Keratinocyte (primary cell): ENCODE measurements at regions not wholly inside any gene's neighbourhood (a gene's known extent, or its start where the extent isn't known, plus 50 kb on each side); places are given as distances from the start of the nearest gene placed in this dataset.

Experiments
- DNase-seq: peaks from one replicate; pipeline ENCODE4 v3.0.0-alpha.2; 2011; ENCODE audit warnings: low read depth, missing footprints, low spot score
- FAIRE-seq: peaks from 2 replicates; lab custom pipeline; 2011; peaks lifted over from hg19 to GRCh38; lab: Jason Lieb, UNC
- H2AFZ ChIP-seq: 2 replicates; pipeline ENCODE4 v1.6.0; 2012; ENCODE audit warnings: low read length, control low read depth, inconsistent platforms; ENCODE audit not compliant: control insufficient read depth
- H3K27ac ChIP-seq: 2 replicates; pipeline ENCODE4 v1.5.1; 2011; ENCODE audit warnings: low read length; ENCODE audit not compliant: control insufficient read depth, insufficient read depth
- H3K27me3 ChIP-seq: 3 replicates; pipeline ENCODE4 v1.6.0; 2011; ENCODE audit warnings: low read length; ENCODE audit not compliant: control insufficient read depth, insufficient read depth; ENCODE audit errors: extremely low read depth
- H3K36me3 ChIP-seq, 2 experiments: 2 replicates in 1 of 2; 3 replicates in 1 of 2; pipeline ENCODE4 v1.5.1; 2011; ENCODE audit warnings: low read length in 2 of 2, mild to moderate bottlenecking in 1 of 2; ENCODE audit not compliant: control insufficient read depth in 2 of 2, insufficient read depth in 2 of 2; ENCODE audit errors: extremely low read depth in 1 of 2
- H3K4me1 ChIP-seq: 3 replicates; pipeline ENCODE4 v1.5.1; 2011; ENCODE audit warnings: low read length; ENCODE audit not compliant: control insufficient read depth, insufficient read depth; ENCODE audit errors: extremely low read depth
- H3K4me2 ChIP-seq: 3 replicates; pipeline ENCODE4 v1.6.0; 2011; ENCODE audit warnings: low read depth, low read length; ENCODE audit not compliant: control insufficient read depth, insufficient read depth; ENCODE audit errors: extremely low read depth
- H3K4me3 ChIP-seq, 3 experiments: fragments of 200-600 bp in 1 of 3; sonication (generic) in 1 of 3; 2 replicates in 2 of 3; 3 replicates in 1 of 3; pipeline ENCODE4 v1.5.1; 2011 to 2016; ENCODE audit warnings: low read length in 3 of 3, mild to moderate bottlenecking in 3 of 3, control low read depth in 2 of 3, inconsistent platforms in 1 of 3, low read depth in 1 of 3, mixed read lengths in 1 of 3, mixed run types in 1 of 3, moderate library complexity in 1 of 3; ENCODE audit not compliant: control insufficient read depth in 2 of 3, insufficient read depth in 2 of 3; ENCODE audit errors: extremely low read depth in 1 of 3
- H3K79me2 ChIP-seq: 2 replicates; pipeline ENCODE4 v1.6.0; 2012; ENCODE audit warnings: low read length; ENCODE audit not compliant: control insufficient read depth, insufficient read depth
- H3K9ac ChIP-seq: 3 replicates; pipeline ENCODE4 v1.6.0; 2011; ENCODE audit warnings: low read length; ENCODE audit not compliant: control insufficient read depth, insufficient read depth; ENCODE audit errors: extremely low read depth
- H3K9me1 ChIP-seq: 3 replicates; pipeline ENCODE4 v1.6.0; 2011; ENCODE audit warnings: low read length; ENCODE audit not compliant: control insufficient read depth, insufficient read depth; ENCODE audit errors: extremely low read depth
- H3K9me3 ChIP-seq: 2 replicates; pipeline ENCODE4 v1.5.1; 2012; ENCODE audit warnings: low read depth, low read length; ENCODE audit not compliant: control insufficient read depth
- H4K20me1 ChIP-seq: 3 replicates; pipeline ENCODE4 v1.6.0; 2011; ENCODE audit warnings: low read length; ENCODE audit not compliant: control insufficient read depth, insufficient read depth; ENCODE audit errors: extremely low read depth
- EZH2 ChIP-seq: IDR thresholded peaks from one replicate; pipeline ENCODE4 v1.6.1; 2012; ENCODE audit warnings: inconsistent platforms, mild to moderate bottlenecking, low read length, moderate library complexity
- dilution Hi-C: fragments of 300-500 bp; cut with MboI; formaldehyde crosslinking; loops from one replicate; pipeline ENCODE4 v1.7.0; 2020; ENCODE audit warnings: low sequenced_read_pairs; ENCODE audit not compliant: extremely low pct_ligation_motif_present
- TF ChIP-seq, protein P1 (sequence below), 3 experiments: IDR thresholded peaks in 1 of 3; conservative IDR thresholded peaks in 1 of 3; optimal IDR thresholded peaks in 1 of 3; 2 replicates in 2 of 3; 3 replicates in 1 of 3; pipeline versions ENCODE3 to v1.5.1; 2011; ENCODE audit warnings: low read length in 3 of 3, mild to moderate bottlenecking in 3 of 3, moderate library complexity in 2 of 3, control low read depth in 1 of 3, inconsistent platforms in 1 of 3; ENCODE audit not compliant: insufficient read depth in 2 of 3; ENCODE audit errors: extremely low read depth in 1 of 3

- FAIRE-seq: no peak
Measured at GRCh38 chr13:106852436-106852835, 284.5 kb upstream of the ARGLU1 start.

DNA sequence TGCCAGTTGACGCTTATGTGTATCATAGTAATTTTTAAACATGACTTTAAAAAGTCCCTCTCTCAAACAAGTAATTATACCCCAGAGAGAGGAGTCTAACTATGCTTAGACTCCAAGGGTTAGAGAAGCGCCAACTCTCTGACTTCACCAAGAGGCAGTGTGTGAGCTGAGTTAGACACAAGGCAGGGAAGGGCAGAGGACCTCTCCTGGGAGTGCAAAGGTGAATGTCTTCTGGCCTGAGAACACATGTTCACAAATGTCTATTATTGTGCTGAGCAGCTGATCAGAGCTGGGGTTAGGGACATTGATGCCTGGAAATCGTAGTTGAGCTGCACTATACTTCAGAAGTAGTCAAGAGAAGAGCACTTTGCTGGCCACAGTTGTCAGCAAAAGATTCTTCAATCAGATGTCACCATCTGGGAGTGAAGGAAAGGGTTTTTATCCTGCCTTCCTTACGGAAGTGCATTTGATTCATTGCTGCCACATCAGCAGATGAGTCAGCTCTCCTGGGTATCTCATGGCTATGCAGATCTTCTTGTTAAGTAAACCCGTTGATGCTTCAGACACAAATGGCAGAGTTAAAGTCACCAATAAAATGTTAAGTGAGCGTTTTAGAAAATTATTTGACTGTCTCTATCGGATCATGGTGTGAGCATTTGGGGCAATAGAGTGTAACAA lies 283.2 kb upstream of the ARGLU1 start:
- no peaks in the 10 kb centered on the region for H3K9me3 ChIP-seq
- no peak overlapping the region for H3K4me3 ChIP-seq
- TF ChIP-seq, protein P1, sequence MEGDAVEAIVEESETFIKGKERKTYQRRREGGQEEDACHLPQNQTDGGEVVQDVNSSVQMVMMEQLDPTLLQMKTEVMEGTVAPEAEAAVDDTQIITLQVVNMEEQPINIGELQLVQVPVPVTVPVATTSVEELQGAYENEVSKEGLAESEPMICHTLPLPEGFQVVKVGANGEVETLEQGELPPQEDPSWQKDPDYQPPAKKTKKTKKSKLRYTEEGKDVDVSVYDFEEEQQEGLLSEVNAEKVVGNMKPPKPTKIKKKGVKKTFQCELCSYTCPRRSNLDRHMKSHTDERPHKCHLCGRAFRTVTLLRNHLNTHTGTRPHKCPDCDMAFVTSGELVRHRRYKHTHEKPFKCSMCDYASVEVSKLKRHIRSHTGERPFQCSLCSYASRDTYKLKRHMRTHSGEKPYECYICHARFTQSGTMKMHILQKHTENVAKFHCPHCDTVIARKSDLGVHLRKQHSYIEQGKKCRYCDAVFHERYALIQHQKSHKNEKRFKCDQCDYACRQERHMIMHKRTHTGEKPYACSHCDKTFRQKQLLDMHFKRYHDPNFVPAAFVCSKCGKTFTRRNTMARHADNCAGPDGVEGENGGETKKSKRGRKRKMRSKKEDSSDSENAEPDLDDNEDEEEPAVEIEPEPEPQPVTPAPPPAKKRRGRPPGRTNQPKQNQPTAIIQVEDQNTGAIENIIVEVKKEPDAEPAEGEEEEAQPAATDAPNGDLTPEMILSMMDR (optimal IDR thresholded peaks at IDR 0.05 in 1 of 3, IDR thresholded peaks at IDR 0.05 in 1 of 3, conservative IDR thresholded peaks at IDR 0.05 in 1 of 3; ENCODE audit: extremely low read depth in 1 of 3, insufficient read depth in 2 of 3, low read length in 3 of 3): no peak
- no peak for TF ChIP-seq EZH2
- no peak for FAIRE-seq
- no peak overlapping the region for H3K4me2 ChIP-seq
- no peaks in the 10 kb centered on the region for H3K36me3 ChIP-seq
- no peaks in the 10 kb centered on the region for H3K79me2 ChIP-seq
- H3K27me3 ChIP-seq: no peaks in the 10 kb centered on the region
- H3K9ac ChIP-seq: no peak overlapping the region
- no peak overlapping the region for H3K27ac ChIP-seq
- H3K4me1 ChIP-seq: no peaks in the 10 kb centered on the region
- dilution Hi-C loops: no loop called here
- no peaks in the 10 kb centered on the region for H3K9me1 ChIP-seq
- DNase-seq: no peak
- H2AFZ ChIP-seq: no peak overlapping the region
- no peaks in the 10 kb centered on the region for H4K20me1 ChIP-seq

More at GRCh38 chr13:106852436-106852835, 284.5 kb upstream of the ARGLU1 start:
- Histone ChIP-seq H3K4me3 (no peak overlapping the region), H3K27ac (no peak overlapping the region), H2AFZ (no peak overlapping the region), H3K9ac (no peak overlapping the region), H4K20me1 (no peaks in the 10 kb centered on the region), H3K4me1 (no peaks in the 10 kb centered on the region), H3K9me1 (no peaks in the 10 kb centered on the region), H3K36me3 (no peaks in the 10 kb centered on the region), H3K27me3 (no peaks in the 10 kb centered on the region), H3K79me2 (no peaks in the 10 kb centered on the region), H3K4me2 (no peak overlapping the region), H3K9me3 (no peaks in the 10 kb centered on the region)
- no peak for DNase-seq
- dilution Hi-C loops: no loop called here
- TF ChIP-seq EZH2: no peak
- TF ChIP-seq, protein P1 (optimal IDR thresholded peaks at IDR 0.05 in 1 of 3, IDR thresholded peaks at IDR 0.05 in 1 of 3, conservative IDR thresholded peaks at IDR 0.05 in 1 of 3; ENCODE audit: extremely low read depth in 1 of 3, insufficient read depth in 2 of 3, low read length in 3 of 3): no peak
